ENCODE measurements at regions not wholly inside any gene's neighbourhood (a gene's known extent, or its start where the extent isn't known, plus 50 kb on each side); places are given as distances from the start of the nearest gene placed in this dataset.

DNA sequence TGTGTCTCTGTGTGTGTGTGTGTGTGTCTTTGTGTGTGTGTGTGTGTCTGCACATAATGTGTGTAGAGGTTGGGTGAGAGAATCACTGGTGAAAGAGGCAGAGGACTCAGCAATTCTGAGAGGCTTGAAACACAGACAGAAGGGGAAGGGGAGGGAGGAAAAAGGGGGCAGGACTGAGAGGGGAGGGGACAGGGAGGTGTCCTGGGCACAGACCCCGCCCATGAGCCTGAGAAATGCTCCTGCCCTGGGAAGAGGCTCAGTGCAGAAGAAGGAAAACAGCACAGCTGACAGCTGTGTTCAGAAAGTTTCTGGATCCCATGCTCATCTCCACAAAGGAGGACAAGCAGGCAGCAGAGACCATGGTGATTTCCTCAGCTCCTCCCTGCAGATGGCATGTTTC is 59.1 kb upstream of the CEACAM8 start:
- no peak for TF ChIP-seq POLR2A (IDR thresholded peaks at IDR 0.05)
- TF ChIP-seq, protein P1, sequence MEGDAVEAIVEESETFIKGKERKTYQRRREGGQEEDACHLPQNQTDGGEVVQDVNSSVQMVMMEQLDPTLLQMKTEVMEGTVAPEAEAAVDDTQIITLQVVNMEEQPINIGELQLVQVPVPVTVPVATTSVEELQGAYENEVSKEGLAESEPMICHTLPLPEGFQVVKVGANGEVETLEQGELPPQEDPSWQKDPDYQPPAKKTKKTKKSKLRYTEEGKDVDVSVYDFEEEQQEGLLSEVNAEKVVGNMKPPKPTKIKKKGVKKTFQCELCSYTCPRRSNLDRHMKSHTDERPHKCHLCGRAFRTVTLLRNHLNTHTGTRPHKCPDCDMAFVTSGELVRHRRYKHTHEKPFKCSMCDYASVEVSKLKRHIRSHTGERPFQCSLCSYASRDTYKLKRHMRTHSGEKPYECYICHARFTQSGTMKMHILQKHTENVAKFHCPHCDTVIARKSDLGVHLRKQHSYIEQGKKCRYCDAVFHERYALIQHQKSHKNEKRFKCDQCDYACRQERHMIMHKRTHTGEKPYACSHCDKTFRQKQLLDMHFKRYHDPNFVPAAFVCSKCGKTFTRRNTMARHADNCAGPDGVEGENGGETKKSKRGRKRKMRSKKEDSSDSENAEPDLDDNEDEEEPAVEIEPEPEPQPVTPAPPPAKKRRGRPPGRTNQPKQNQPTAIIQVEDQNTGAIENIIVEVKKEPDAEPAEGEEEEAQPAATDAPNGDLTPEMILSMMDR (IDR thresholded peaks at IDR 0.05): no peak
- no peak for TF ChIP-seq POLR2AphosphoS5 (IDR thresholded peaks at IDR 0.05)

Data from breast epithelium (tissue), 3 donors.